A549 (cell line): ENCODE measurements at regions not wholly inside any gene's neighbourhood (a gene's known extent, or its start where the extent isn't known, plus 50 kb on each side); places are given as distances from the start of the nearest gene placed in this dataset.
"Not testable (repeated sequence)": the region's sequence is repeated elsewhere in the genome, so short reads cannot be mapped to it uniquely, and the experiment has no call there.

ENCODE experiments used
- EP300 ChIP-seq, 2 experiments: fragments of >200 bp; sonication (Bioruptor Twin); formaldehyde crosslinking; IDR thresholded peaks; 2 replicates in 1 of 2; 3 replicates in 1 of 2; pipeline ENCODE4 v1.6.1; 2016 to 2017
- NR3C1 ChIP-seq: fragments of >200 bp; sonication (Bioruptor Twin); formaldehyde crosslinking; IDR thresholded peaks from 3 replicates; pipeline ENCODE4 v1.6.1; 2017
- POLR2A ChIP-seq: IDR thresholded peaks from 2 replicates; pipeline ENCODE4 v1.6.1; 2012; ENCODE audit warnings: mild to moderate bottlenecking, low read length
- RAD21 ChIP-seq, 2 experiments: fragments of >200 bp in 1 of 2; sonication (Bioruptor Twin) in 1 of 2; formaldehyde crosslinking in 1 of 2; IDR thresholded peaks in 1 of 2; conservative IDR thresholded peaks in 1 of 2; 2 replicates in 1 of 2; 3 replicates in 1 of 2; pipeline ENCODE4 v1.6.1; 2012 to 2018; ENCODE audit warnings: inconsistent platforms in 1 of 2
- TF ChIP-seq, protein P1 (sequence below): fragments of 450-650 bp; IDR thresholded peaks from 2 replicates; pipeline ENCODE4 v1.6.1; 2014; ENCODE audit warnings: antibody characterized with exemption

DNA sequence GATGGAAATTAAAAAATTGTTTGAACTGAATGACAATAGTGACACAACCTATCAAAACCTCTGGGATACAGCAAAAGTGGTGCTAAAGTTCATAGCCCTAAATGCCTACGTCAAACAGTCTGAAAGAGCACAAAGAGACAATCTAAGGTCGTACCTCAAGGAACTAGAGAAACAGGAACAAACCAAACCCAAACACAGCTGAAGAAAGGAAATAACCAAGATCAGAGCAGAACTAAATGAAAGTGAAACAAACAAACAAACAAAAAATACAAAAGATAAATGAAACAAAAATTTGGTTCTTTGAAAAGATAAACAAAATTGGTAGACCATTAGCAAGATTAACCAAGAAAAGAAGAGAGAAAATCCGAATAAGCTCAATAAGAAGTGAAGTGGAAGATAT lies 79.7 kb downstream of the EXTL2 start:
- TF ChIP-seq EP300 (IDR thresholded peaks at IDR 0.05); NR3C1; POLR2A; RAD21 (conservative IDR thresholded peaks at IDR 0.05 in 1 of 2, IDR thresholded peaks at IDR 0.05 in 1 of 2): not testable (repeated sequence)
- TF ChIP-seq, protein P1, sequence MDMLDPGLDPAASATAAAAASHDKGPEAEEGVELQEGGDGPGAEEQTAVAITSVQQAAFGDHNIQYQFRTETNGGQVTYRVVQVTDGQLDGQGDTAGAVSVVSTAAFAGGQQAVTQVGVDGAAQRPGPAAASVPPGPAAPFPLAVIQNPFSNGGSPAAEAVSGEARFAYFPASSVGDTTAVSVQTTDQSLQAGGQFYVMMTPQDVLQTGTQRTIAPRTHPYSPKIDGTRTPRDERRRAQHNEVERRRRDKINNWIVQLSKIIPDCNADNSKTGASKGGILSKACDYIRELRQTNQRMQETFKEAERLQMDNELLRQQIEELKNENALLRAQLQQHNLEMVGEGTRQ, result not testable (repeated sequence)
